WI38 (cell line): ENCODE measurements at regions not wholly inside any gene's neighbourhood (a gene's known extent, or its start where the extent isn't known, plus 50 kb on each side); places are given as distances from the start of the nearest gene placed in this dataset.

ENCODE experiments used
- H3K4me3 ChIP-seq: 2 replicates; pipeline ENCODE4 v1.5.1; 2011; ENCODE audit warnings: low read depth, mild to moderate bottlenecking, control low read depth, low read length
- CTCF ChIP-seq: IDR thresholded peaks from 2 replicates; pipeline ENCODE4 v1.5.1; 2012; ENCODE audit warnings: low read depth, mild to moderate bottlenecking, control low read depth, low read length

GRCh38 chr12:28611115-28611435 is 420.8 kb downstream of the CCDC91 start:
- TF ChIP-seq CTCF: no peak
- no peak overlapping the region for H3K4me3 ChIP-seq

- no peak for TF ChIP-seq CTCF
- no peak overlapping the region for H3K4me3 ChIP-seq
These were observed 421.2 kb downstream of the CCDC91 start for GRCh38 chr12:28611449-28611848.

GRCh38 chr12:28618171-28618570 is 427.9 kb downstream of the CCDC91 start:
- no peak for TF ChIP-seq CTCF
- no peak overlapping the region for H3K4me3 ChIP-seq

- no peak for TF ChIP-seq CTCF
- H3K4me3 ChIP-seq: no peak overlapping the region
These were observed 428.5 kb downstream of the CCDC91 start for GRCh38 chr12:28618772-28619171.

GRCh38 chr12:28620281-28620680 is 430.0 kb downstream of the CCDC91 start:
- TF ChIP-seq CTCF: no peak
- no peak overlapping the region for H3K4me3 ChIP-seq

- H3K4me3 ChIP-seq: no peak overlapping the region
- no peak for TF ChIP-seq CTCF
These were observed 432.1 kb downstream of the CCDC91 start for GRCh38 chr12:28622406-28622805.

- no peak for TF ChIP-seq CTCF
These were observed 436.2 kb downstream of the CCDC91 start for GRCh38 chr12:28626504-28626903.

GRCh38 chr12:28629691-28630090 is 439.4 kb downstream of the CCDC91 start:
- TF ChIP-seq CTCF: no peak
- no peak overlapping the region for H3K4me3 ChIP-seq

More at GRCh38 chr12:28626504-28626903, 436.2 kb downstream of the CCDC91 start:
- H3K4me3 ChIP-seq: no peak overlapping the region
